ENCODE measurements at regions not wholly inside any gene's neighbourhood (a gene's known extent, or its start where the extent isn't known, plus 50 kb on each side); places are given as distances from the start of the nearest gene placed in this dataset.

DNA sequence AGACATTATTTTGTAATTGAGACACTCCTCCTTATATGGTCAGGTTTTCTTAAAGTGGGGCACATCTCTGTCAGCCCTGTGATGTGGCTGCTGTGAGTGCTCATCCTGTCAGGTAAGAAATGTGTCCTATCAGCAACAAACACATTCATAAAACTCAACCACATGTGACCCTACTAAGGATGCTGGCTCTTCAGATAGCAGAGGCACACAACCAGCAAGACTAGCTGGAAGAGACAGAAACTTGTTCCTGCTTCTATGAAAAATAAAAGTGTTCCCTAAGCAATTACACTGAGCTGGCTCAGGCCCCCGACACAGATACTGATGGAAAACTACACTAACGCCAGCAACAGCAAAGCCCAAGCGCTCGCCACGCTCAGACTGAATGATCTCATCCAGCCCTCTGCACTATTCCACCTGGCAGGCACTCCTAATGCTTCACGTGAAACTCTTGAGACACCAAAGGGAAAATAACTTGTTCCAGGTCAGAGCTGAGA lies 49.8 kb upstream of the CYP2D6 start:
- peak; percentile 19 for DNase-seq (ENCODE audit: low read depth)
